Panc1 (cell line): ENCODE measurements at regions not wholly inside any gene's neighbourhood (a gene's known extent, or its start where the extent isn't known, plus 50 kb on each side); places are given as distances from the start of the nearest gene placed in this dataset.

Experiments used
- ATAC-seq: fragments of 200-7000 bp; cut with Tn5 transposase; 2 replicates; pipeline ENCODE4 v1.9.1; 2020; ENCODE audit warnings: mild to moderate bottlenecking, moderate library complexity
- BruUV-seq: library from RNA; stranded (reverse); fragments of 400-500 nt; replicated peaks from 2 replicates; lab custom pipeline; 2021; lab: Mats Ljungman, UMichigan
- CTCF ChIA-PET: fragments of 300-600 bp; sonication (Branson Sonifier 250); formaldehyde crosslinking; loops from one replicate; lab custom pipeline; 2022; ENCODE audit warnings: antibody characterized with exemption; lab: Charles Lee
- POLR2A ChIA-PET: fragments of 300-600 bp; sonication (Branson Sonifier 250); formaldehyde crosslinking; loops from one replicate; lab custom pipeline; 2022; ENCODE audit warnings: antibody characterized with exemption; lab: Charles Lee
- DNase-seq: peaks from one replicate; pipeline ENCODE4 v3.0.0-alpha.2; 2010; ENCODE audit warnings: low read depth, low spot score
- H3K27ac ChIP-seq: 2 replicates; pipeline ENCODE4 v1.5.1; 2011; ENCODE audit warnings: mild to moderate bottlenecking, low read length, inconsistent platforms
- H3K27me3 ChIP-seq: fragments of 200-500 bp; sonication (Bioruptor generic); 2 replicates; pipeline ENCODE4 v1.6.0; 2014; ENCODE audit warnings: low read length, inconsistent platforms; ENCODE audit not compliant: control insufficient read depth, insufficient read depth
- H3K36me3 ChIP-seq: fragments of 200-500 bp; sonication (Bioruptor generic); 2 replicates; pipeline ENCODE4 v1.5.1; 2014; ENCODE audit warnings: inconsistent platforms, mild to moderate bottlenecking, low read length, moderate library complexity; ENCODE audit not compliant: control insufficient read depth, insufficient read depth
- H3K4me1 ChIP-seq: 2 replicates; pipeline ENCODE4 v1.5.1; 2011; ENCODE audit warnings: inconsistent platforms, mild to moderate bottlenecking, low read length, moderate library complexity; ENCODE audit not compliant: control insufficient read depth, insufficient read depth
- H3K4me3 ChIP-seq, 2 experiments: 2 replicates each; pipeline ENCODE4 v1.5.1; 2011 to 2012; ENCODE audit warnings: low read depth in 2 of 2, low read length in 2 of 2, mild to moderate bottlenecking in 2 of 2, inconsistent platforms in 1 of 2, moderate library complexity in 1 of 2
- H3K9me3 ChIP-seq: fragments of 200-500 bp; sonication (Bioruptor generic); 2 replicates; pipeline ENCODE4 v1.5.1; 2014; ENCODE audit warnings: low read depth, mild to moderate bottlenecking, inconsistent platforms, low read length, moderate library complexity; ENCODE audit not compliant: control insufficient read depth, insufficient read depth
- CTCF ChIP-seq: fragments of 450-650 bp; IDR thresholded peaks from 2 replicates; pipeline ENCODE4 v1.5.1; 2017; ENCODE audit warnings: mild to moderate bottlenecking
- POLR2AphosphoS5 ChIP-seq: IDR thresholded peaks from 2 replicates; pipeline ENCODE4 v1.6.1; 2012; ENCODE audit warnings: mild to moderate bottlenecking, low read depth, low read length, moderate library complexity
- SIN3A ChIP-seq: IDR thresholded peaks from 2 replicates; pipeline ENCODE4 v1.6.1; 2012; ENCODE audit warnings: low read depth, mild to moderate bottlenecking, low read length, moderate library complexity, borderline replicate concordance; ENCODE audit not compliant: insufficient read depth
- TCF7L2 ChIP-seq: IDR thresholded peaks from 2 replicates; pipeline ENCODE4 v1.6.1; 2011; ENCODE audit warnings: mild to moderate bottlenecking, low read depth, low read length, inconsistent platforms
- in situ Hi-C: cut with HindIII; loops from 2 replicates; pipeline ENCODE4 v1.10.0; 2016; ENCODE audit warnings: low sequenced_read_pairs, low pct_unique_long_range_greater_than_20kb
- intact Hi-C: fragments of 100-400 bp; cut with micrococcal nuclease; formaldehyde crosslinking; loops from one replicate; pipeline ENCODE4 v1.10.0; 2022; ENCODE audit not compliant: unreplicated experiment
- TF ChIP-seq, protein P1 (sequence below), 2 experiments: IDR thresholded peaks; 2 replicates each; pipeline ENCODE4 v1.6.1; 2011 to 2012; ENCODE audit warnings: low read depth in 2 of 2, control low read depth in 1 of 2, low read length in 1 of 2, mild to moderate bottlenecking in 1 of 2, moderate library complexity in 1 of 2; ENCODE audit not compliant: insufficient read depth in 1 of 2

DNA sequence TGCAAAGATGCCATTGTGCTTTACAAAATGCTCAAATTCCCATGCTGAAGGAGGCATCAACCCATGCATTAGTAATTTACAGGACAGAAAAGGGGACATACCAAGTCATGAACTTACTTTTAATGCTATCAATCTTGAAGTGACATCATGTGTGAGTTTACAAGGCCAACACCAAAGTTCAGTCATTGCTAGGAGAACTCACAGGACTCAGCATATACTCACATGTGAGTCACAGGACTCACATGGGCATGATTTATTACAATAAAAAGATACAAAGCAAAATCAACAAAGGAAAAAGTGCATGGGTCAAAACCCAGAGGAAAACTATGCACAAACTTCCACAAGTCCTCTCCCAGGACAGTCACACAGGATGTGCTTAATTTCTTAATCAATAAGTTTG, 1656.0 kb downstream of the MRPL39 start:
- DNase-seq (peak; percentile 65), ATAC-seq (no peak)
- ChIA-PET POLR2A (no interaction called here), CTCF (no interaction called here)
- intact Hi-C loops (no loop called here), in situ Hi-C loops (no loop called here)
- Histone ChIP-seq H3K4me3 (no peak overlapping the region), H3K27ac (no peak overlapping the region), H3K9me3 (no peaks in the 10 kb centered on the region), H3K36me3 (no peaks in the 10 kb centered on the region), H3K27me3 (no peaks in the 10 kb centered on the region), H3K4me1 (no peaks in the 10 kb centered on the region)
- TF ChIP-seq TCF7L2 (no peak), POLR2AphosphoS5 (no peak), CTCF (no peak), SIN3A (no peak)
- TF ChIP-seq, protein P1, sequence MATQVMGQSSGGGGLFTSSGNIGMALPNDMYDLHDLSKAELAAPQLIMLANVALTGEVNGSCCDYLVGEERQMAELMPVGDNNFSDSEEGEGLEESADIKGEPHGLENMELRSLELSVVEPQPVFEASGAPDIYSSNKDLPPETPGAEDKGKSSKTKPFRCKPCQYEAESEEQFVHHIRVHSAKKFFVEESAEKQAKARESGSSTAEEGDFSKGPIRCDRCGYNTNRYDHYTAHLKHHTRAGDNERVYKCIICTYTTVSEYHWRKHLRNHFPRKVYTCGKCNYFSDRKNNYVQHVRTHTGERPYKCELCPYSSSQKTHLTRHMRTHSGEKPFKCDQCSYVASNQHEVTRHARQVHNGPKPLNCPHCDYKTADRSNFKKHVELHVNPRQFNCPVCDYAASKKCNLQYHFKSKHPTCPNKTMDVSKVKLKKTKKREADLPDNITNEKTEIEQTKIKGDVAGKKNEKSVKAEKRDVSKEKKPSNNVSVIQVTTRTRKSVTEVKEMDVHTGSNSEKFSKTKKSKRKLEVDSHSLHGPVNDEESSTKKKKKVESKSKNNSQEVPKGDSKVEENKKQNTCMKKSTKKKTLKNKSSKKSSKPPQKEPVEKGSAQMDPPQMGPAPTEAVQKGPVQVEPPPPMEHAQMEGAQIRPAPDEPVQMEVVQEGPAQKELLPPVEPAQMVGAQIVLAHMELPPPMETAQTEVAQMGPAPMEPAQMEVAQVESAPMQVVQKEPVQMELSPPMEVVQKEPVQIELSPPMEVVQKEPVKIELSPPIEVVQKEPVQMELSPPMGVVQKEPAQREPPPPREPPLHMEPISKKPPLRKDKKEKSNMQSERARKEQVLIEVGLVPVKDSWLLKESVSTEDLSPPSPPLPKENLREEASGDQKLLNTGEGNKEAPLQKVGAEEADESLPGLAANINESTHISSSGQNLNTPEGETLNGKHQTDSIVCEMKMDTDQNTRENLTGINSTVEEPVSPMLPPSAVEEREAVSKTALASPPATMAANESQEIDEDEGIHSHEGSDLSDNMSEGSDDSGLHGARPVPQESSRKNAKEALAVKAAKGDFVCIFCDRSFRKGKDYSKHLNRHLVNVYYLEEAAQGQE (IDR thresholded peaks at IDR 0.05; ENCODE audit: insufficient read depth in 1 of 2, low read depth in 2 of 2, low read length in 1 of 2) = no peak
- BruUV-seq = no TSS peak

GRCh38 chr21:23950344-23950743, 1656.9 kb downstream of the MRPL39 start:
- H3K9me3 ChIP-seq = no peaks in the 10 kb centered on the region
- TF ChIP-seq, protein P1 (IDR thresholded peaks at IDR 0.05; ENCODE audit: insufficient read depth in 1 of 2, low read depth in 2 of 2, low read length in 1 of 2) = no peak
- TF ChIP-seq CTCF (no peak), TCF7L2 (no peak), POLR2AphosphoS5 (no peak), SIN3A (no peak)
- ATAC-seq (no peak), DNase-seq (no peak)
- H3K36me3 ChIP-seq = no peaks in the 10 kb centered on the region
- ChIA-PET POLR2A (no interaction called here), CTCF (no interaction called here)
- H3K27me3 ChIP-seq = no peaks in the 10 kb centered on the region
- in situ Hi-C loops (no loop called here), intact Hi-C loops (no loop called here)
- no TSS peak for BruUV-seq
- no peak overlapping the region for H3K4me3 ChIP-seq
- no peak overlapping the region for H3K27ac ChIP-seq
- no peaks in the 10 kb centered on the region for H3K4me1 ChIP-seq
